ENCODE measurements at regions not wholly inside any gene's neighbourhood (a gene's known extent, or its start where the extent isn't known, plus 50 kb on each side); places are given as distances from the start of the nearest gene placed in this dataset.

- no peak for ATAC-seq (replicated peaks)
- H3K4me1 Mint-ChIP-seq, result no peaks in the 10 kb centered on the region
- H3K9me3 Mint-ChIP-seq, result peaks cover 7 to 10% of the 10 kb centered on the region in 2 donors
- H3K36me3 Mint-ChIP-seq, result no peaks in the 10 kb centered on the region
- no peak overlapping the region for H3K27ac Mint-ChIP-seq
- DNase-seq, result no peak
- H3K27me3 Mint-ChIP-seq, result no peaks in the 10 kb centered on the region
- H3K4me3 Mint-ChIP-seq, result no peak overlapping the region
These were observed 1502.6 kb upstream of the FLRT2 start for GRCh38 chr14:84027351-84027750.

- no peak for ATAC-seq (replicated peaks)
- H3K36me3 Mint-ChIP-seq, result no peaks in the 10 kb centered on the region
- no peaks in the 10 kb centered on the region for H3K4me1 Mint-ChIP-seq
- no peaks in the 10 kb centered on the region for H3K27me3 Mint-ChIP-seq
- peaks cover 4 to 6% of the 10 kb centered on the region in 2 donors for H3K9me3 Mint-ChIP-seq
- no peak for DNase-seq
- H3K27ac Mint-ChIP-seq, result no peak overlapping the region
- H3K4me3 Mint-ChIP-seq, result no peak overlapping the region
These were observed 1501.8 kb upstream of the FLRT2 start for GRCh38 chr14:84028080-84028604.

GRCh38 chr14:84029246-84029645, 1500.7 kb upstream of the FLRT2 start:
- H3K4me1 Mint-ChIP-seq, result no peaks in the 10 kb centered on the region
- H3K27ac Mint-ChIP-seq, result no peak overlapping the region
- no peaks in the 10 kb centered on the region for H3K36me3 Mint-ChIP-seq
- H3K27me3 Mint-ChIP-seq, result no peaks in the 10 kb centered on the region
- H3K4me3 Mint-ChIP-seq, result no peak overlapping the region
- peaks cover 1 to 4% of the 10 kb centered on the region in 2 donors for H3K9me3 Mint-ChIP-seq
- ATAC-seq (replicated peaks), result no peak
- no peak for DNase-seq

DNA sequence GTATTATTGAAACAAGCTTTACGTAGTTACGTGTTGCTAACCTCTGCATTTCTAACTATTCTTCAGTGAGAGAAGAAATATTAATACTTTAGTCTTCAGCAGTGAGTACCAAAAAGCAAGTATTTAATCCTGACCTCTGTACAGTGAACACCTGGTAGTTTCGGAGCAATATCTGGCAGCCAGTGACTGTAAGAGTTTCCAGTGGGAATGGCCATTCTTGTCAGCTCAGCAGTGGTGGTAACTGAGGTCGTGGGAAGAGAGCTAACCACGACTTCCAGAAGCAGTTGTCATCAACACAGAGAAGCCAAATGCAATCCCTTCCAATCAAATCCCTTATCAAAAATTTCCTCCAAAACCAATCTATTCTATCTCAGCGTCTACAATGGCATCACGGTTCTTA, 1500.2 kb upstream of the FLRT2 start:
- ATAC-seq (replicated peaks) (no peak), DNase-seq (no peak)
- Mint-ChIP-seq H3K4me1 (no peaks in the 10 kb centered on the region), H3K27ac (no peak overlapping the region), H3K4me3 (no peak overlapping the region), H3K9me3 (peaks cover 1 to 4% of the 10 kb centered on the region in 2 donors), H3K27me3 (no peaks in the 10 kb centered on the region), H3K36me3 (no peaks in the 10 kb centered on the region)

DNA sequence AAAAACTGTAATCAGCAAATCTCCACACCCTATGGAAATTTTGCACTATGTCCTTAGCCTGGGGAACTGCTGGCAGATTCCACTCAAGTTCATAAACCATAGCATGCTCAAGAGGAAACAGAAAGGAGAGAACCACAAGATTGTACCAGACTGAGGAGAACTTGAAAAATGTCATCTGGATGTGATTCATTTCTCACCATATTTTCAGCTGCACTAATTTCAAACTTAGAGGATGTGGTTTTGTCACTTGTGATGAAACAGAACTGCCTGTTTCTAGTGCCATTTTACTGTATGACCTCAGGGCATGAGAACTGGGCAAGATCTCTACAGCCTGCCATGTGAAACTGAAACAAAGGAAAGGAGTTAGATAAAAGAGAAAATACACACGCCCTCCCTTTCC, 1493.1 kb upstream of the FLRT2 start:
- no peak overlapping the region for H3K27ac Mint-ChIP-seq
- peaks cover 8% of the 10 kb centered on the region in 2 donors for H3K9me3 Mint-ChIP-seq
- no peaks in the 10 kb centered on the region for H3K36me3 Mint-ChIP-seq
- no peaks in the 10 kb centered on the region for H3K4me1 Mint-ChIP-seq
- ATAC-seq (replicated peaks) (peak; percentile 25 to 31), DNase-seq (no peak)
- no peaks in the 10 kb centered on the region for H3K27me3 Mint-ChIP-seq
- no peak overlapping the region for H3K4me3 Mint-ChIP-seq

DNA sequence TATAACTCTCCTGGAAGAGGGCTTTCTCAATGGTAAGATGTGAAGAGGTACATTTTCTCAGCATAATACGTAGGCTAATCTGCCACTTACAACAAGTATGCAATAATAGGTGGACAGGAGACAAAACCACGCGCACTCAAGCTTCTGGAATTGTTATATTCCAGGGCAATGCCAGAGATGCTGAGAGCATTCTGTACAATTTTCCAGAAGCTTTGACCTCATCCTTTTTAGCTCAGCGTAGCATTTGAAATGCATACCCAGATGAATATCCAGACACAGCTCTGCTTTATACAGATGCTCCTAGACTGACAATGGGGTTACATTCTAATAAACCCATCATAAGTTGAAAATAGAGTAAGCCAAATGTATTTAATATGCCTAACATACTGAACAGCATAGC, 1492.4 kb upstream of the FLRT2 start:
- no peak for ATAC-seq (replicated peaks)
- H3K27me3 Mint-ChIP-seq, result no peaks in the 10 kb centered on the region
- H3K27ac Mint-ChIP-seq, result no peak overlapping the region
- no peaks in the 10 kb centered on the region for H3K4me1 Mint-ChIP-seq
- no peak for DNase-seq
- H3K36me3 Mint-ChIP-seq, result no peaks in the 10 kb centered on the region
- no peak overlapping the region for H3K4me3 Mint-ChIP-seq
- H3K9me3 Mint-ChIP-seq, result peaks cover 8% of the 10 kb centered on the region in 2 donors

DNA sequence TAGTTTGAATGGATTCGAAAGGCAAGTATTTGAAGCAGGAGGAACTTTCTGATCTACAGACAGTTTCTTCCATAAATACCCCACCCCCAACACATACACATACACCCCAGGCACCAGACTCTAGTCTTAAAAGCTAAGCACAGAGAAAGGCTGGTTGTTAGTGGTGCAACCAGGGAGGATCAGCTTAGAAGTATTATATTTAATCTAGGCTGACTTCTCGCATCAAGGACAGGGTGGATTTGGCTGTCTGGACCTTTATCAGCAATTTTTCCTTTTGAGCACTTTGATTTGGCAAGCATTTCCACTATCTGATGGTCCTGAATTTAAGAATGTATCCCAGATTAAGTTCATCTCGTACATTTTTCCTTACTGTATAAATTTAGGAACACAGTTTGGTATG, 1489.8 kb upstream of the FLRT2 start:
- DNase-seq, result no peak
- H3K4me1 Mint-ChIP-seq, result no peaks in the 10 kb centered on the region
- peaks cover 8 to 12% of the 10 kb centered on the region in 2 donors for H3K9me3 Mint-ChIP-seq
- H3K36me3 Mint-ChIP-seq, result no peaks in the 10 kb centered on the region
- no peaks in the 10 kb centered on the region for H3K27me3 Mint-ChIP-seq
- no peak overlapping the region for H3K27ac Mint-ChIP-seq
- no peak for ATAC-seq (replicated peaks)
- no peak overlapping the region for H3K4me3 Mint-ChIP-seq

GRCh38 chr14:84041421-84041820, 1488.5 kb upstream of the FLRT2 start:
- no peaks in the 10 kb centered on the region for H3K36me3 Mint-ChIP-seq
- DNase-seq (no peak), ATAC-seq (replicated peaks) (no peak)
- no peaks in the 10 kb centered on the region for H3K27me3 Mint-ChIP-seq
- no peak overlapping the region for H3K4me3 Mint-ChIP-seq
- H3K27ac Mint-ChIP-seq, result no peak overlapping the region
- H3K9me3 Mint-ChIP-seq, result peaks cover 8 to 9% of the 10 kb centered on the region in 2 donors
- H3K4me1 Mint-ChIP-seq, result no peaks in the 10 kb centered on the region

- Mint-ChIP-seq H3K4me1 (no peaks in the 10 kb centered on the region), H3K27ac (no peak overlapping the region), H3K9me3 (peaks cover 0 to 8% of the 10 kb centered on the region in 2 donors), H3K36me3 (no peaks in the 10 kb centered on the region), H3K4me3 (no peak overlapping the region), H3K27me3 (no peaks in the 10 kb centered on the region)
- DNase-seq (no peak), ATAC-seq (replicated peaks) (no peak)
These were observed 1487.0 kb upstream of the FLRT2 start for GRCh38 chr14:84042992-84043391.

DNA sequence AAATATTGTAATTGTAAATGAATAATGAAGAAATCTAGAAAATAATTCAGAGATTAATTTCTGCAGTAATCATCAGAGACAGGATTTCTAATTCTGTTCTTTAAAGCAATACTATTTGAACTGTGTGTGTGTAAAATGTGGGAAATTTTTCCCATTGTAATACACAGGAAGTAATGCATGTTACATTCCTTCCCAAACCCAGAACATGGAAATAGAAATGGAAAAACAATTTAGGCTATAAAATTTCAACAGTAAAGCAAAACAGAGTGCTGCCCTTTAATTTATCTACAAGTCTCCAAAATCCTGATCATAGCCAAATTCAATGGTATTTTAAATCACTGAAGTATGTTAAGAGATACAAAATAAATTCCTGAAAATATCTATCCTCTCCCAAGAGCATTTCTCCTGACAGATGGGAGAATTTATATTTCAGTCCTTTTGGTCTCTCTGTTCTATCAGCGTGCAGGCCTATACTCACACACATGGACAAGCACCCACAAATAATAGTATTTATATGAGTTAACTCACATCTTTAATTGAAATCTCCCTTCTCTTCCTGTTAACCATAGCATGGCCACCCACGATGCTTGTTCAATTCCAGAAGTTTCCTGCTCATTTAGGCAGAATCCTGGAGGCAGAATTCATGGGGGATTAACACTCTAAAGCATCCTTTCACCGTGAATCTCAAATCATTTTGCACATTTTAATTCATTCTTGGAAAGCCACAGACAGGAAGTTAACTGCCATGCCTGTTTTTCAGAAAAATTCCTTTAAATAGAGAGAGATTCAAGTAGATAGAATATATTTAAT, 1465.4 kb upstream of the FLRT2 start:
- Mint-ChIP-seq H3K4me1 (no peaks in the 10 kb centered on the region), H3K36me3 (no peaks in the 10 kb centered on the region), H3K27ac (no peak overlapping the region), H3K9me3 (peaks cover 8 to 10% of the 10 kb centered on the region in 2 donors), H3K4me3 (no peak overlapping the region), H3K27me3 (no peaks in the 10 kb centered on the region)
- DNase-seq, result no peak
- no peak for ATAC-seq (replicated peaks)

GRCh38 chr14:84065811-84066210, 1464.1 kb upstream of the FLRT2 start:
- Mint-ChIP-seq H3K9me3 (peaks cover 8 to 10% of the 10 kb centered on the region in 2 donors), H3K4me3 (no peak overlapping the region), H3K27me3 (no peaks in the 10 kb centered on the region), H3K36me3 (no peaks in the 10 kb centered on the region), H3K4me1 (no peaks in the 10 kb centered on the region), H3K27ac (no peak overlapping the region)
- ATAC-seq (replicated peaks), result no peak
- DNase-seq, result no peak

GRCh38 chr14:84068288-84068687, 1461.7 kb upstream of the FLRT2 start:
- H3K27ac Mint-ChIP-seq, result no peak overlapping the region
- DNase-seq (no peak), ATAC-seq (replicated peaks) (no peak)
- peaks cover 4 to 5% of the 10 kb centered on the region in 2 donors for H3K9me3 Mint-ChIP-seq
- H3K4me1 Mint-ChIP-seq, result no peaks in the 10 kb centered on the region
- H3K36me3 Mint-ChIP-seq, result no peaks in the 10 kb centered on the region
- no peak overlapping the region for H3K4me3 Mint-ChIP-seq
- H3K27me3 Mint-ChIP-seq, result no peaks in the 10 kb centered on the region

DNA sequence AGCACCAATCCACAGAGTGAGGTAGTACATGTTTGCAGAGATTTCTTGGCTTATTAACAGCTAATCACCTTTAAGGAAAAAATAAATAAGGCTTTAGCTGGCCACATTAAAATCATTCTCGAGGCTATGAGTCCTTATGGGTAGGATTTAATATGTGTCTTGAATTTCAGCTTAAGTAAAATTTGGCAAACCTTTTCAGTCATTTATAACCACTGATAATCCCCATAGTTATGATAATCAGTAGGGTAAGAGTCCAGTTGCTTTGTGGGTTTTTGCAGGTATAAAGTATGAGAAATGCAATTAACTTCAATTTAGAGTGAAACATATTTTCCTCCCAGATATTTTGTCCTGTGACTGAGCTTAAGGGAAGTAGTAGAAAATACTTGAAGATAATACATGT, 1458.9 kb upstream of the FLRT2 start:
- DNase-seq, result no peak
- no peak for ATAC-seq (replicated peaks)
- H3K27ac Mint-ChIP-seq, result no peak overlapping the region
- peaks cover 4 to 8% of the 10 kb centered on the region in 2 donors for H3K9me3 Mint-ChIP-seq
- H3K4me1 Mint-ChIP-seq, result no peaks in the 10 kb centered on the region
- no peak overlapping the region for H3K4me3 Mint-ChIP-seq
- H3K27me3 Mint-ChIP-seq, result no peaks in the 10 kb centered on the region
- no peaks in the 10 kb centered on the region for H3K36me3 Mint-ChIP-seq

DNA sequence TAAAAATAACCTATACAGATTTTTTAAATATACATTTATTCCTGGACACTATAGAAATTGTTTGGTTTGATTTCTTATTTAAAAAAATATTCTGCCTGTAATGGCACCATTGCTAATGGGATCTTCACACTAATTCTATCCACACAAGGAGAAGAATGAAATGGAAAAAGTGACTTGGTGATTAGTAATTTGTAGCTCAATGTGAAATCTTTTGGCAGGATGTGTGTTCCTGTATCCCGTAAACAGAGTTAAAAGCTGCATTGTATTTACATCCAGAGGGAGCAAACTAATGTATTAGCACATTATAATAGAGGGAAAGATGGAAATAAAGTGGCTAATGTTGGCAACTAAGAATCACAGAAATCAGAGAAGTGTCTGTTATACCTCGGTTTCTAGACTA, 1455.3 kb upstream of the FLRT2 start:
- Mint-ChIP-seq H3K27ac (no peak overlapping the region), H3K4me1 (no peaks in the 10 kb centered on the region), H3K27me3 (no peaks in the 10 kb centered on the region), H3K36me3 (no peaks in the 10 kb centered on the region), H3K9me3 (peaks cover 0 to 5% of the 10 kb centered on the region in 2 donors), H3K4me3 (no peak overlapping the region)
- no peak for DNase-seq
- ATAC-seq (replicated peaks), result no peak

DNA sequence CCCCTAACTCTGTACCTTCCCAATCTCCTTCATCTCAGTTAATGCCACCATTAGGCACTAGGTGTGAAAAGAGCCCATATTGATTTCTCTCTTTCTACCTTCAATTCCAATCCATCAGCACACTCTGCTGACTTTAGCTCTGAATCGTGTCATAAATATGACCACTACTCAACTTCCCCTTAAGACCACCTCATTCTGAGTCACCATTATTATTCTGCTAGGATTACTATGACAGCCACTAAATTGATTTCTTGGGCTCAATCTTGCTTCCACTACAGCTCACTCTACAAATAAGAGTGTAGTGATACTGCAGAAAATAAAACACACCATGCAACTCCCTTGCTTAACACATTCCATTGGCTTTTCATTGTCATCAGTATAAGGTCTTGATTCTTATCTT, 1449.0 kb upstream of the FLRT2 start:
- no peaks in the 10 kb centered on the region for H3K36me3 Mint-ChIP-seq
- ATAC-seq (replicated peaks) (no peak), DNase-seq (no peak)

More for the DNA sequence above, 1449.0 kb upstream of the FLRT2 start:
- no peaks in the 10 kb centered on the region for H3K27me3 Mint-ChIP-seq
- no peak overlapping the region for H3K27ac Mint-ChIP-seq
- H3K9me3 Mint-ChIP-seq, result peaks cover 8 to 11% of the 10 kb centered on the region in 2 donors
- H3K4me3 Mint-ChIP-seq, result no peak overlapping the region
- no peaks in the 10 kb centered on the region for H3K4me1 Mint-ChIP-seq

Data from stimulated activated naive B cell treated with anti-CD40 and anti-IgM and Interleukin-4, amounts not matched to agents 10 μg/mL and 1 μg/mL and 100 μg/mL, for 72 hours (primary cell).